GM12801 (cell line): ENCODE measurements at regions not wholly inside any gene's neighbourhood (a gene's known extent, or its start where the extent isn't known, plus 50 kb on each side); places are given as distances from the start of the nearest gene placed in this dataset.

ENCODE experiments used
- TF ChIP-seq, protein P1 (sequence below): IDR thresholded peaks from one replicate; pipeline ENCODE4 v1.5.1; 2011; ENCODE audit warnings: control low read depth; ENCODE audit not compliant: insufficient read length; ENCODE audit errors: extremely low read depth

DNA sequence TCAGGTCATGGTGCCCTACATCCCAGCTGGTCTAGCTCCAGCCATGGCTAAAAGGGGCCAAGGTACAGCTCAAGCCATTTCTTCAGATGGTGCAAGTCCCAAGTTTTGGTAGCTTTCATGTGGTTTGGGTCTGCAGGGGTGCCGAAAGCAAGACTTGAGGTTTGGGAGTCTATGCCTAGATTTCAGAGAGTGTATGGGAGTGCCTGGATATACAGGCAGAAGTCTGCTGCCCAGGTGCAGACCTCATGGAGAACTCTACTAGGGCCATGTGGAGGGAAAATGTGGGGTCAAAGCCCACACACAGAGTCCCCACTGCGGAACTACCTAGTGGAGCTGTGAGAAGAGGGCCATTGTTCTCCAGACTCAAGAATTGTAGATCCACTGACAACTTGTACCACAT is 1000.9 kb upstream of the ADGRB3 start:
- TF ChIP-seq, protein P1, sequence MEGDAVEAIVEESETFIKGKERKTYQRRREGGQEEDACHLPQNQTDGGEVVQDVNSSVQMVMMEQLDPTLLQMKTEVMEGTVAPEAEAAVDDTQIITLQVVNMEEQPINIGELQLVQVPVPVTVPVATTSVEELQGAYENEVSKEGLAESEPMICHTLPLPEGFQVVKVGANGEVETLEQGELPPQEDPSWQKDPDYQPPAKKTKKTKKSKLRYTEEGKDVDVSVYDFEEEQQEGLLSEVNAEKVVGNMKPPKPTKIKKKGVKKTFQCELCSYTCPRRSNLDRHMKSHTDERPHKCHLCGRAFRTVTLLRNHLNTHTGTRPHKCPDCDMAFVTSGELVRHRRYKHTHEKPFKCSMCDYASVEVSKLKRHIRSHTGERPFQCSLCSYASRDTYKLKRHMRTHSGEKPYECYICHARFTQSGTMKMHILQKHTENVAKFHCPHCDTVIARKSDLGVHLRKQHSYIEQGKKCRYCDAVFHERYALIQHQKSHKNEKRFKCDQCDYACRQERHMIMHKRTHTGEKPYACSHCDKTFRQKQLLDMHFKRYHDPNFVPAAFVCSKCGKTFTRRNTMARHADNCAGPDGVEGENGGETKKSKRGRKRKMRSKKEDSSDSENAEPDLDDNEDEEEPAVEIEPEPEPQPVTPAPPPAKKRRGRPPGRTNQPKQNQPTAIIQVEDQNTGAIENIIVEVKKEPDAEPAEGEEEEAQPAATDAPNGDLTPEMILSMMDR = no peak

DNA sequence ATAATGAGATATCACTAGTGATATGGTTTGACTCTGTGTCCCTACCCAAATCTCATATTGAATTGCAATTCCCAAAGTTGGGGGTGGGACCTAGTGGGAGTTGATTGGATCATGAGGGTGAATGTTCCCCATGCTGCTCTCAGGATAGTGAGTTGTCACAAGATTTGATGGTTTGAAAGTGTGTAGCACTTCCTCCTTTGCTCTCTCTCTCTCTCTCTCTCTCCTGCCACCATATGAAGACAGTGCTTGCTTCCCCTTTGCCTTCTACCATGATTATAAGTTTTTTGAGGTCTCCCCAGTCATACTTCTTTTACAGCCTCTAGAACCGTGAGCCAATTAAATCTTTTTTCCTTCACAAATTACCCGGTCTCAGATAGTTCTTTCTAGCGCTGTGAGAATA is 1002.0 kb upstream of the ADGRB3 start:
- TF ChIP-seq, protein P1 = no peak

DNA sequence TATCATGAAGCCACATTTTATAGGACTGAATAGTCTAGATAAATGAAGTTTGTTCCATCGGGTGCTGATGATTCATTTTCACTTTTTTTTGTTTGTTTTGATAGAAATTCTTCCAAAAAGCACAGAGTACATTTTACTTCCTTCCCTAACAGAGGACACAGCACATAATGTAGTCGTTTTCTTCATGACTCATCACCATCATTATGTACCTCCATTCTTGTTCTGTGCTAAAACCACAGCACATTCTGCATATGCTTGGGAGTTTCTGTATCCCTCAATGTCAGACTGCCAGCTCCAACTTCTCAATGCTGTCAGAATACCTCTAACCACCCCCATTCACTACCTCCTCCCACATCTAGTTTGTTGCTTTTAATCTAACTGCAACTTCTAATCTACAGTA is 1004.9 kb upstream of the ADGRB3 start:
- TF ChIP-seq, protein P1 = no peak

DNA sequence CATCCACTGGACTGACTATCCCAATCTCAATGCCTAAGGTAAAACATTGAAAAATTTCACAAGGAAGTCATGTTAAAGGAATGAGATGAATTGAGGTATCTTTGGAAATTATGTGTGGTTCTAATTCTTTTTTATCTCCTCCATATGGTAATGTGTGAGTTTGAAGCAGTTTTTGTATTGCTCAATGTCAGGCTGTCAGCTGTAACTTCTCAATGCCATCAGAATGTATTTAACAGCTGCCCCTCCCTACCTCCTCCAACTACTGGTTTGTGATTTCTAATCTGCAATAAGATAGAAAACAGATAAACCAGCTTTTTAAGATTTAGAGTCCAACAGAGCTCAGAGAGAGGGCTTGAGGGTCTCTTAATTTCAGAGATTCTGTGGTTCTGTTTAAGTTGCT is 1005.8 kb upstream of the ADGRB3 start:
- TF ChIP-seq, protein P1 = no peak

DNA sequence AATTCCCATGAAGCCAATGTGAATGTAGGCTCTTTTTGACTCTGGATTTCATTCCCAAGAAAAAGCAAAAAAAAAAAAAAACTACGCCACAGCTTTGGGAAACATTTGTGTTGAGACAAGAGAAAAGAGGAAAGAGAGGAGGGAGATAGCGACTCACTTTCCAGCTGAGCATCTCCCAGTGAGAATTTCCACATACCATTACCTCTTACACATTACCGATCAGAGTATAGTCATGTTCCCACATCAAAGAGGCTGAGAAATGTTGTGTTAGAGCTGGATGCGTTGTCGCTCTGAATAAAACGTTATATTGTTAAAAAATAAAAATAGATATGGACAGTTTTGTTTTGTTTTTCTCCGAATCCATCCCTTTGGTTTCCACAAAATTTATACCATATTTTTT is 1019.3 kb upstream of the ADGRB3 start:
- TF ChIP-seq, protein P1 = no peak

DNA sequence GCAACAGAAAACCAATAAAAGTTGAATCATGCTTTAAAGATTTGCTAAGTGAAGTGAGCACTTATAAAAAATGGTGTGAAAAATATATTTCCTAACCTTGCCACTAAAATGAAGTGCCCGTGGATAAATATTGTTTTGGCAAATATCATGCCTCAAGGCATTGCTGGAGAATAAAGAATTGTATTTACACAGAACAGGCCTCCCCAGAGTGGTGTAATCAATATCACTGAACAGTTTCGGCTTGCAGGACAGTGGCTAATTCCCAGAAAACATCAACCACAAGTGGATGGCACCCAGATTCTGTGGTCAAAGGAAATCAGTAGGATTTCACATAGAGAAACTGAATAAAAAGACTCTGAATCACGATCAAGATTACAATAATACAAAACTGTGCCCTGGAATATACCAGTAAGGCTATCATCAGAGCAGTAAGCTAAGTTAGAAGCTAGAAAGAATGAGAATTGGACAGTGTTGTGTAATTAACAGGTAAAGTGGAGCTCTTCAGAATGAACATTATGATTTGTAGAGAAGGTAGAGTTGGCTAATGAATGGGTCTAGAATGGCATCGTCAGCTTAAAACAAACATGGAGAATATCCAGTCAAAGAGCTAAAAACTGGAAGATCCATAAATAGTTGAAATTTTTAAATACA is 1026.9 kb upstream of the ADGRB3 start:
- TF ChIP-seq, protein P1 = no peak

DNA sequence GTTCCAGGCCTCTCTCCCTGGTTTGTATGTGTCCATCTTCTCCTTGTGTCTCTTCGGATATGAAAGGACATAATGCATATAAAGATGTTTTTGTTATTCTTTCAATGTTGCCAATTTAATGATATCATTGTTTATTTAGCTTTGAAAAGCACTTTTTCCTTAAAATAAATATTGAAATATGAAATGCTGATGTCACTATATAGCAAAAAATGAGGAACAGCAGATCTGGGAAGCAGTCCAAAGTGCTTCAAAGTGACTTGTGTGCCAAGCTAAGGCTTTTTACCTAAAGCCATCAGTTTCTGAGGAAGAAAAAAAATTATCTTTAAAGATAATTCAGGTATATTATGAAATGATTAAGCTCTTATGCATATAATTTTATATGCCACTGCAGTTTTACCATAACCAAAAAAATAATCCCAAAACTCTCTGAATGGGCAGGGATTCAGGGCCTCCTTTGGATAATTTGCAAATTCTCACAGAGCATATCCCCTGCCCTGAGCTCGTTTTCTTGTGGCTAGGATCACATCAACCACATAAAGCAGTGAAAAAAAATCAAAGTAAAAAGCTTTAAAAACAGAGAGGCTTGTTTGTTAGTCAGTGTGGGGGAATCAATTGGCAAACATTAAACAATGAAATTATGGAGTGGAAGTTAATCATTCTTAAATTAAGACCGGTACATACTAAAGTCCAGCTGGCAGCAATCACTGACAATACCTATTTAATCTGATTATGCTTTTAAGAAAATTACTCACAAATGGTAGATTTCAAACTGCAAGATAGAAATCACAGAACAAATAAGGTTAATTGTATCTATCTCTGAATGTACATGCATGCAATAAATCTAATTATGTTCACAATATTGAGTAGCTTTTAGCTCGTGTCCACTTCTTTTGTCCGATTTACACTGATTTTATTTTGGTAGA is 1027.9 kb upstream of the ADGRB3 start:
- TF ChIP-seq, protein P1 = no peak
